Mesendoderm (in vitro differentiated cells): ENCODE measurements at regions not wholly inside any gene's neighbourhood (a gene's known extent, or its start where the extent isn't known, plus 50 kb on each side); places are given as distances from the start of the nearest gene placed in this dataset.
"Not testable (repeated sequence)": the region's sequence is repeated elsewhere in the genome, so short reads cannot be mapped to it uniquely, and the experiment has no call there.

Source experiments
- DNase-seq: peaks from one replicate; pipeline ENCODE4 v3.0.0; 2013
- H2AK5ac ChIP-seq: 2 replicates; pipeline ENCODE4 v1.6.1; 2013; ENCODE audit warnings: low read length, inconsistent platforms
- H2BK120ac ChIP-seq: 2 replicates; pipeline ENCODE4 v1.6.1; 2013; ENCODE audit warnings: low read depth, mild to moderate bottlenecking, low read length, moderate library complexity, mixed read lengths
- H2BK15ac ChIP-seq: replicated peaks from 2 replicates; pipeline ENCODE4 v1.6.1; 2013; ENCODE audit warnings: low read depth, mild to moderate bottlenecking, moderate library complexity
- H2BK5ac ChIP-seq: 2 replicates; pipeline ENCODE4 v1.6.1; 2013; ENCODE audit warnings: low read length, inconsistent platforms
- H3K18ac ChIP-seq: 2 replicates; pipeline ENCODE4 v1.6.1; 2013; ENCODE audit warnings: mild to moderate bottlenecking, low read length, mixed read lengths
- H3K23ac ChIP-seq: one replicate; pipeline ENCODE4 v1.6.1; 2013; ENCODE audit warnings: low read length
- H3K27ac ChIP-seq: 2 replicates; pipeline ENCODE4 v1.5.1; 2013; ENCODE audit warnings: low read depth, mild to moderate bottlenecking, inconsistent platforms, low read length, moderate library complexity
- H3K27me3 ChIP-seq: 2 replicates; pipeline ENCODE4 v1.6.1; 2013; ENCODE audit warnings: low read length, control low read depth, mild to moderate bottlenecking, inconsistent platforms; ENCODE audit not compliant: insufficient read depth, poor library complexity
- H3K36me3 ChIP-seq: 2 replicates; pipeline ENCODE4 v1.6.1; 2013; ENCODE audit warnings: low read length, inconsistent platforms; ENCODE audit not compliant: control insufficient read depth, insufficient read depth
- H3K4ac ChIP-seq: one replicate; pipeline ENCODE4 v1.6.1; 2013; ENCODE audit warnings: low read depth, mild to moderate bottlenecking, low read length, moderate library complexity
- H3K4me1 ChIP-seq: 2 replicates; pipeline ENCODE4 v1.6.1; 2013; ENCODE audit warnings: low read depth, low read length, inconsistent platforms; ENCODE audit not compliant: control insufficient read depth
- H3K4me2 ChIP-seq: 2 replicates; pipeline ENCODE4 v1.6.1; 2013; ENCODE audit warnings: low read length
- H3K4me3 ChIP-seq: 2 replicates; pipeline ENCODE4 v1.5.1; 2013; ENCODE audit warnings: mild to moderate bottlenecking, low read length
- H3K56ac ChIP-seq: one replicate; pipeline ENCODE4 v1.6.1; 2013; ENCODE audit warnings: low read length
- H3K79me1 ChIP-seq: 2 replicates; pipeline ENCODE4 v1.6.1; 2013; ENCODE audit warnings: low read length, inconsistent platforms
- H3K79me2 ChIP-seq: 2 replicates; pipeline ENCODE4 v1.6.1; 2013; ENCODE audit warnings: mild to moderate bottlenecking, low read length; ENCODE audit not compliant: control insufficient read depth, insufficient read depth
- H3K9ac ChIP-seq: 2 replicates; pipeline ENCODE4 v1.6.1; 2013; ENCODE audit warnings: low read length, inconsistent platforms
- H4K5ac ChIP-seq: one replicate; pipeline ENCODE4 v1.6.1; 2013; ENCODE audit warnings: low read length
- H4K8ac ChIP-seq: one replicate; pipeline ENCODE4 v1.6.1; 2013; ENCODE audit warnings: low read depth, mild to moderate bottlenecking, control low read depth, low read length, moderate library complexity
- WGBS: extraction: QIAGEN DNeasy Blood & Tissue Kit; methylation state at CpG from one replicate; pipeline ENCODE4 v1.1.7; 2013; ENCODE audit warnings: low lambda C conversion rate, missing lambda C conversion rate; ENCODE audit not compliant: insufficient coverage; ENCODE audit errors: extremely low coverage; 5-methylcytosine and 5-hydroxymethylcytosine counted together

GRCh38 chr3:116512281-116512680 is 67.0 kb upstream of the LSAMP start:
- no peak overlapping the region for H4K8ac ChIP-seq
- no peak overlapping the region for H3K23ac ChIP-seq
- no peak overlapping the region for H3K27ac ChIP-seq
- H3K4ac ChIP-seq = no peak overlapping the region
- no peak overlapping the region for H3K18ac ChIP-seq
- no peak overlapping the region for H3K4me3 ChIP-seq
- no peaks in the 10 kb centered on the region for H3K36me3 ChIP-seq
- H2BK15ac ChIP-seq = no peak overlapping the region
- no peak overlapping the region for H2BK5ac ChIP-seq
- H3K79me2 ChIP-seq = no peaks in the 10 kb centered on the region
- no peak overlapping the region for H3K56ac ChIP-seq
- no peak overlapping the region for H2AK5ac ChIP-seq
- H3K4me1 ChIP-seq = no peaks in the 10 kb centered on the region
- H3K4me2 ChIP-seq = no peak overlapping the region
- H3K79me1 ChIP-seq = no peaks in the 10 kb centered on the region
- no peak overlapping the region for H4K5ac ChIP-seq
- peaks cover 2% of the 10 kb centered on the region for H3K27me3 ChIP-seq
- no peak for DNase-seq
- no CpG with 5 or more reads among the region's 2 CpGs for WGBS
- no peak overlapping the region for H3K9ac ChIP-seq
- H2BK120ac ChIP-seq = no peak overlapping the region

- H2BK15ac ChIP-seq = no peak overlapping the region
- no peak overlapping the region for H2AK5ac ChIP-seq
- H3K27me3 ChIP-seq = peaks cover 2% of the 10 kb centered on the region
- WGBS = no CpG with 5 or more reads among the region's 2 CpGs
- no peak overlapping the region for H4K5ac ChIP-seq
- no peak overlapping the region for H4K8ac ChIP-seq
- no peak overlapping the region for H3K23ac ChIP-seq
- H3K27ac ChIP-seq = no peak overlapping the region
- no peak overlapping the region for H3K56ac ChIP-seq
- H2BK5ac ChIP-seq = no peak overlapping the region
- H3K4me2 ChIP-seq = no peak overlapping the region
- no peaks in the 10 kb centered on the region for H3K36me3 ChIP-seq
- no peak overlapping the region for H3K4me3 ChIP-seq
- no peaks in the 10 kb centered on the region for H3K79me1 ChIP-seq
- H3K79me2 ChIP-seq = no peaks in the 10 kb centered on the region
- no peak overlapping the region for H3K18ac ChIP-seq
- H2BK120ac ChIP-seq = no peak overlapping the region
- DNase-seq = no peak
- H3K4me1 ChIP-seq = no peaks in the 10 kb centered on the region
- no peak overlapping the region for H3K4ac ChIP-seq
- H3K9ac ChIP-seq = no peak overlapping the region
These were observed 67.6 kb upstream of the LSAMP start for GRCh38 chr3:116512931-116513330.

GRCh38 chr3:116515973-116516372 is 70.7 kb upstream of the LSAMP start:
- H3K18ac ChIP-seq = no peak overlapping the region
- no CpG with 5 or more reads among the region's 2 CpGs for WGBS
- no peak overlapping the region for H3K27ac ChIP-seq
- no peak overlapping the region for H2BK5ac ChIP-seq
- no peaks in the 10 kb centered on the region for H3K4me1 ChIP-seq
- no peak for DNase-seq
- H3K79me1 ChIP-seq = no peaks in the 10 kb centered on the region
- no peak overlapping the region for H3K4me3 ChIP-seq
- no peak overlapping the region for H4K5ac ChIP-seq
- no peaks in the 10 kb centered on the region for H3K27me3 ChIP-seq
- no peak overlapping the region for H3K23ac ChIP-seq
- H4K8ac ChIP-seq = no peak overlapping the region
- H3K4ac ChIP-seq = no peak overlapping the region
- no peaks in the 10 kb centered on the region for H3K36me3 ChIP-seq
- H3K79me2 ChIP-seq = no peaks in the 10 kb centered on the region
- no peak overlapping the region for H2BK15ac ChIP-seq
- no peak overlapping the region for H3K56ac ChIP-seq
- H3K9ac ChIP-seq = no peak overlapping the region
- no peak overlapping the region for H2AK5ac ChIP-seq
- no peak overlapping the region for H3K4me2 ChIP-seq
- no peak overlapping the region for H2BK120ac ChIP-seq

- Histone ChIP-seq H3K27me3 (no peaks in the 10 kb centered on the region), H3K36me3 (no peaks in the 10 kb centered on the region), H2BK5ac (no peak overlapping the region), H3K9ac (no peak overlapping the region), H3K23ac (no peak overlapping the region), H3K4ac (no peak overlapping the region), H3K79me1 (no peaks in the 10 kb centered on the region), H3K18ac (no peak overlapping the region), H3K4me1 (no peaks in the 10 kb centered on the region), H3K4me3 (no peak overlapping the region), H4K8ac (no peak overlapping the region), H4K5ac (no peak overlapping the region), H2AK5ac (no peak overlapping the region), H3K27ac (no peak overlapping the region), H3K4me2 (no peak overlapping the region), H2BK120ac (no peak overlapping the region), H3K56ac (no peak overlapping the region), H2BK15ac (no peak overlapping the region), H3K79me2 (no peaks in the 10 kb centered on the region)
- DNase-seq = peak; percentile 49
- WGBS = no CpG with 5 or more reads among the region's 1 CpG
These were observed 72.0 kb upstream of the LSAMP start for GRCh38 chr3:116517308-116517707.

GRCh38 chr3:116519101-116519500 is 73.8 kb upstream of the LSAMP start:
- not testable (repeated sequence) for H3K4ac ChIP-seq, H2BK15ac ChIP-seq, H3K23ac ChIP-seq, H3K4me2 ChIP-seq, H3K79me2 ChIP-seq, DNase-seq, H3K4me3 ChIP-seq, H2BK5ac ChIP-seq, H2AK5ac ChIP-seq, H3K27me3 ChIP-seq, H2BK120ac ChIP-seq, H3K79me1 ChIP-seq, H3K4me1 ChIP-seq, H4K5ac ChIP-seq, H3K9ac ChIP-seq, H3K56ac ChIP-seq, H3K36me3 ChIP-seq, H4K8ac ChIP-seq, H3K18ac ChIP-seq, H3K27ac ChIP-seq
- WGBS = no CpG with 5 or more reads among the region's 26 CpGs

GRCh38 chr3:116519823-116520222 is 74.5 kb upstream of the LSAMP start:
- not testable (repeated sequence) for H2BK120ac ChIP-seq, H2BK15ac ChIP-seq, H3K79me2 ChIP-seq, DNase-seq, H3K9ac ChIP-seq, H4K8ac ChIP-seq, H3K36me3 ChIP-seq, H2BK5ac ChIP-seq, H3K4me3 ChIP-seq, H3K27me3 ChIP-seq, H3K23ac ChIP-seq, H3K4me1 ChIP-seq, H3K56ac ChIP-seq, H3K4me2 ChIP-seq, H3K18ac ChIP-seq, H2AK5ac ChIP-seq, H4K5ac ChIP-seq, H3K79me1 ChIP-seq, H3K4ac ChIP-seq, H3K27ac ChIP-seq
- WGBS = 100% methylated on average over 1 of the region's 3 CpGs
